ENCODE measurements at regions not wholly inside any gene's neighbourhood (a gene's known extent, or its start where the extent isn't known, plus 50 kb on each side); places are given as distances from the start of the nearest gene placed in this dataset.

GRCh38 chr2:18656048-18656447 is 66.7 kb upstream of the NT5C1B start:
- H3K4me3 ChIP-seq (ENCODE audit: low read depth, low read length): no peak overlapping the region
- DNase-seq: no peak
- no peaks in the 10 kb centered on the region for H3K4me1 ChIP-seq
- H3K36me3 ChIP-seq: no peaks in the 10 kb centered on the region
- TF ChIP-seq, protein P1, sequence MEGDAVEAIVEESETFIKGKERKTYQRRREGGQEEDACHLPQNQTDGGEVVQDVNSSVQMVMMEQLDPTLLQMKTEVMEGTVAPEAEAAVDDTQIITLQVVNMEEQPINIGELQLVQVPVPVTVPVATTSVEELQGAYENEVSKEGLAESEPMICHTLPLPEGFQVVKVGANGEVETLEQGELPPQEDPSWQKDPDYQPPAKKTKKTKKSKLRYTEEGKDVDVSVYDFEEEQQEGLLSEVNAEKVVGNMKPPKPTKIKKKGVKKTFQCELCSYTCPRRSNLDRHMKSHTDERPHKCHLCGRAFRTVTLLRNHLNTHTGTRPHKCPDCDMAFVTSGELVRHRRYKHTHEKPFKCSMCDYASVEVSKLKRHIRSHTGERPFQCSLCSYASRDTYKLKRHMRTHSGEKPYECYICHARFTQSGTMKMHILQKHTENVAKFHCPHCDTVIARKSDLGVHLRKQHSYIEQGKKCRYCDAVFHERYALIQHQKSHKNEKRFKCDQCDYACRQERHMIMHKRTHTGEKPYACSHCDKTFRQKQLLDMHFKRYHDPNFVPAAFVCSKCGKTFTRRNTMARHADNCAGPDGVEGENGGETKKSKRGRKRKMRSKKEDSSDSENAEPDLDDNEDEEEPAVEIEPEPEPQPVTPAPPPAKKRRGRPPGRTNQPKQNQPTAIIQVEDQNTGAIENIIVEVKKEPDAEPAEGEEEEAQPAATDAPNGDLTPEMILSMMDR (IDR thresholded peaks at IDR 0.05; ENCODE audit: low read depth, low read length): no peak
- no peaks in the 10 kb centered on the region for H3K9me3 ChIP-seq
- no peaks in the 10 kb centered on the region for H3K27me3 ChIP-seq

DNA sequence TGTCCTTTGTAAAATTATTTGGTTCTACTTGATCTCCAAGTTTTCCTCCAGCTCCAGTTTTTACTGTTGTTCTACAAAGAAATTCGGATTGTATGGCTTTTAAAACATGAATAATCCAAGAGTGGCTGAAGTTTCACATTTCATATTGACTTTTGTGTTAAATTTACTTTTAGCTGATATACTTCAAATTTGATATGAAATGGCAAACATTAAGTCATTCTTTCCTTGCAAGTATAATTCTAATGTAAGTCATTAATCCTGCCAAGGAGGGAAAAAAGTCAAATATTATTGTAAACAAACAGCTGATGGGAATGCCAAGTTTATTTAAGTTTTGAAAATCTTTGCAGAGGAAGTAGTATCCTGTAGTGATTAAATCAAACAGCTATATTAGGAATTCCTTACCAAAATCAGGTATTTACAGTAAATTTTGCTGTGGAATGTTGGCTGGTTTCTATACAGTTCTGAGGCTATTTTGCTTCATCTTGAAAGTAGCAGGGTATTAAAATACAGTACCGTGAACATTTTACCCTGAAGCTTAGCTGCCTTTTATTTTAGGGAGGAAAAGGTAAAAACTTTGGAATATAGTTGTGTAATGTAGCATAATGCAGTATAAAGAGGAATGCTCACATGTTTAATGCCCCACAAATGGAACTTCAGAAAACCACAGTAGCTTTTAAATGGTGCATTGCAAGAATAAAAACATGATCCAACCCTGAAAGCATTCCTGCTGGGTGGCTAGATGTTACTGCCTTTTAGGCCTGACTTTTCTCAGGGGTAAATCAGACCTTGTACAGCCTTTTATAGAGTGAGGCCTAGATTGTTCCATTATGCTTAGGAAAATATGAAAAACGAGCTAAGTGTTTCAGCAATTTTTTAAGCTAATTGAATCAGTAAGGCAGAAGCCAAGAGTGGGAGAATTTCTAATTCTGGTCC is 62.7 kb upstream of the NT5C1B start:
- Histone ChIP-seq H3K9me3 (no peaks in the 10 kb centered on the region), H3K36me3 (no peaks in the 10 kb centered on the region), H3K4me3 (ENCODE audit: low read depth, low read length) (no peak overlapping the region), H3K27me3 (no peaks in the 10 kb centered on the region), H3K4me1 (no peaks in the 10 kb centered on the region)
- DNase-seq: no peak
- TF ChIP-seq, protein P1 (IDR thresholded peaks at IDR 0.05; ENCODE audit: low read depth, low read length): no peak

DNA sequence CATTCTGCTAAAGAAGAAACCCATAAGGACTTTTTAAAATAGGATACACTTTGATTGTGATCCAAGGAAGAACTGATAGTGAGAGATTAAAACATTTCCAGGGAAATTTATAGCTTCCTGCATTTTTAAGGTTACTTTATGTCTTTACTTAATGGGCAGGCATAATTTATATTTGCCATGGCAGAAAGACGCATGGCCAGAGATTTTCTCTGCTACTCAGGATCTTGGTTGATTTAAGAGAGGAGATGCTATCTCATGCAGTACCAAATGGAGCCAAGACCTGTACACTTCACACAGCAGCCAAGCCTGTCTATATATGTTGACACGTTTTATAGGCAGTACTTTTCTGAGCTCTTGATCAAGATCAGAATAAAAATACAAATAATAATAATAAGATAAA is 60.9 kb upstream of the NT5C1B start:
- H3K36me3 ChIP-seq: no peaks in the 10 kb centered on the region
- H3K4me3 ChIP-seq (ENCODE audit: low read depth, low read length): no peak overlapping the region
- H3K4me1 ChIP-seq: no peaks in the 10 kb centered on the region
- H3K9me3 ChIP-seq: no peaks in the 10 kb centered on the region
- TF ChIP-seq, protein P1 (IDR thresholded peaks at IDR 0.05; ENCODE audit: low read depth, low read length): no peak
- no peaks in the 10 kb centered on the region for H3K27me3 ChIP-seq
- DNase-seq: no peak

GRCh38 chr2:18649502-18650135 is 60.2 kb upstream of the NT5C1B start:
- Histone ChIP-seq H3K9me3 (no peaks in the 10 kb centered on the region; the same call in 1 of the 2 replicates), H3K27me3 (no peaks in the 10 kb centered on the region), H3K4me3 (ENCODE audit: low read depth, low read length) (no peak overlapping the region), H3K36me3 (no peaks in the 10 kb centered on the region), H3K4me1 (no peaks in the 10 kb centered on the region)
- DNase-seq: no peak
- TF ChIP-seq, protein P1 (IDR thresholded peaks at IDR 0.05; ENCODE audit: low read depth, low read length): no peak

GRCh38 chr2:18648161-18648560 is 58.8 kb upstream of the NT5C1B start:
- no peak for DNase-seq
- no peaks in the 10 kb centered on the region; the same call in 1 of the 2 replicates for H3K9me3 ChIP-seq
- no peaks in the 10 kb centered on the region for H3K36me3 ChIP-seq
- H3K4me3 ChIP-seq (ENCODE audit: low read depth, low read length): no peak overlapping the region
- TF ChIP-seq, protein P1 (IDR thresholded peaks at IDR 0.05; ENCODE audit: low read depth, low read length): no peak
- H3K27me3 ChIP-seq: no peaks in the 10 kb centered on the region
- H3K4me1 ChIP-seq: no peaks in the 10 kb centered on the region

DNA sequence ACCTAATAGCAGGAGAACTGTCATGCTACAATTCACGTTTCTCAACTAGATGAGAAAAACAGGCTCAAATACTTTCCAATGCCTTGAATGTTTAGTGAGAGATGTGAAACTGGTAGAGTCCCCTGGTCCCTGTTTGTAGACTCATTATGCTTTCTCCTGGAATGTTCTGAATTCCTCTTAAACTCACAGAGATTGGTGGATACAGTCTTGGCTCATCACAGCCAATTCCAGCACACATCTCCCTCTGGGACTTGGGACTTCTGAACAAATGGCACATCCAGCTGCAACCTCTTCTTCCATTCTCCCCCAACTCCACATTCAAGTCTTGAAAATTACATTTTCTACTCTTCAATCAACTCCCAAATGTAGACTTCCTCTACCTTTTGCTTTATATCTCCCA is 58.4 kb upstream of the NT5C1B start:
- DNase-seq: no peak
- no peaks in the 10 kb centered on the region for H3K36me3 ChIP-seq
- no peaks in the 10 kb centered on the region for H3K27me3 ChIP-seq
- no peaks in the 10 kb centered on the region for H3K4me1 ChIP-seq
- TF ChIP-seq, protein P1 (IDR thresholded peaks at IDR 0.05; ENCODE audit: low read depth, low read length): no peak
- H3K9me3 ChIP-seq: no peaks in the 10 kb centered on the region; the same call in 1 of the 2 replicates
- no peak overlapping the region for H3K4me3 ChIP-seq (ENCODE audit: low read depth, low read length)

Data from BE2C (cell line).